ENCODE measurements at regions not wholly inside any gene's neighbourhood (a gene's known extent, or its start where the extent isn't known, plus 50 kb on each side); places are given as distances from the start of the nearest gene placed in this dataset.

DNA sequence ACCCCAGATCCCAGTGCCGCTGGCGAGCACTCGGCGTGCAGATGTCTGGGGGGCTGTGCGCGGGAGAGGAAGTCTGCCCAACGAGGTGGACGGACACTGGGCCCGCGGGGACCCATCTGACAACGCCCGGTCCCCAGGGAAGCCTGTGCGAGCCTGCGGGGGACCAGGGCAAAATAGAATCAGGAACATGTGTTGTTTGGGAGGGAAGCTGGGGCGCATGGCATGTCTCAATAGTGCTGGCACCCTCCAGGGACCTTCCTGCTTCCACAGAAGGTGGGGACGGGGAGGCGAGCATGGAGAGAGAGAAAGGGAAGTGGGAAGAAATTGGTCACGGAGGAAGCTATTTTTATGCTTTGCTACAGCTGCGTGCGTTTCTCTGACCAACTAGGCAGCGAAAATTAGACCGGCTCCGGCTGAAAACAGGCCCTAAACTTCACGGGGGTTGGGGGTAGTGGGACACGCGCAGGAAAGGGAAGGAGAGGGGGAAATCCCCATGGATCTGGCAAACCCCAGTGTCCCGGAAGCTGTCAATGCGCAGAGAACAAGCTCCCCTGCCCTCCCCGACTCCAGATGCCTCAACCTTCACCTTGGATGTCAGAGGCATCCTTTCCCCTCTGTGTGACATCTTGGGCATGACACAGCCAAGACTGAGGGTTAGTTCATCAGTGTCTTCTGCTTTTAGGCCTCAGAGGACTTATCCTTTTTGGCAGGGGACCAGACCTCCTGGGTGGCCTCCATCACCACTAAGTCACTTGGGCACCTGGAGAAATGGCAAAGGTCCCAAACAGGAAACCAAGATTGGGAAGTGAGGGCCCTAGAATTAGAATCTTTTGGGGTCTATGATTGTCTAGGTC, 169.8 kb upstream of the BCOR start:
- DNase-seq: peak; percentile 49

DNA sequence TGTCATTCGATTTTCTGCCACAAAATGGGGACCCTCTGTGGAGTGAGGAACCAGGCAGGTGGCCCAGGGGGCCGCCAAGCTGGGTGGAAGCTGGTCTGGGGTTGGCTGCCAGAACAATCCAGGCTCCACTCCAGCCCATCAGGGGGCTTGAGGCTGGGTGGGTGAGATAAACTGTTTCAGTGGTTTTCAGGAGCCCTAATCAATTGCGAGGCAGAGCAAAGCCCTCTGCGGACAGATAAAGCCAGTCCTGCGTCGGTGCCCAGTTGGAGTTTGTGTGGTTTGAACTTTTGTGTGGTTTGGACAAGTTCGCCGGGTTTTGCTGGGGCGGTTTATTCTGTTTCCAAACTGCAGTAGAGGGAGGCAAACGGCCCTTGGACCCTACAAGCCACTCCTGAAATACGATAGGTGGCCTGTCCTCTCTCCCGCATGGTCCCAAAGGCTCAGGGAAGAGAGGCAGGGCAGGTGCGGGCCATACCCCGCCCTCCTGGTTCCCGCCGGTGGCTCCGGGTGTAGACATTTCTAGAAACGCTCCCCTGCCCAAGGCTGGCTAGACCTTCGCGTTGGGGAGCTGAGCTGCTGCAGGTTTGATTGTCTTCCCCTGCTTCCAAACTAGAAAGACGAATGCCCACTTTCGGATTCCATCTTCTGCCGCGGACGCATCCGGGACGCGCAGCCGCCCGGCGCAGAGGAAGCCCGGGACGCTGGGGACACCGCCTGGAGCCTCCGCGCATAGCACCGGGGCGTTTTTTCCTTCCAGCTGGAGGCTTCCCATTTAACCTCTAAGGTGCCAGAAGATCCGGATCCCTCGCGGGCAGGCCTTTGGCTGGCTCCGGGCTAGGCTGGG, 169.0 kb upstream of the BCOR start:
- peak; percentile 72 for DNase-seq

DNA sequence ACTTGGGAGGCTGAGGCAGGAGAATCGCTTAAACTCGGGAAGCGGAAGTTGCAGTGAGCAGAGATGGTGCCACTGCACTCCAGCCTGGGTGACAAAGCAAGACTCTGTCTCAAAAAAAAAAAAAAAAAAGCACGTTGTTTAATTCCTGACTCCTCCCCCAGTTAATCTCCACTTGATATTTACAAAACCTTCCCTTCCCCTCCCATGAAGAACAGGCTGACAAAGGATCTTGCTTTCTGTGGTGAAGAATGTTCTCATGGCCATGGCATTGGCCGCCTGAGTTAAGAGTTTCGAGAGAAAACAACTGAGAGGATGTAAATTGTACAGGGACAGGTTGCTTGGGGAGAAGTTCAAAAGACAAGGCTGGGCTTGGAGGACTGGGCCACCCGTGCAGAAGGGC, 168.2 kb upstream of the BCOR start:
- no peak for DNase-seq

DNA sequence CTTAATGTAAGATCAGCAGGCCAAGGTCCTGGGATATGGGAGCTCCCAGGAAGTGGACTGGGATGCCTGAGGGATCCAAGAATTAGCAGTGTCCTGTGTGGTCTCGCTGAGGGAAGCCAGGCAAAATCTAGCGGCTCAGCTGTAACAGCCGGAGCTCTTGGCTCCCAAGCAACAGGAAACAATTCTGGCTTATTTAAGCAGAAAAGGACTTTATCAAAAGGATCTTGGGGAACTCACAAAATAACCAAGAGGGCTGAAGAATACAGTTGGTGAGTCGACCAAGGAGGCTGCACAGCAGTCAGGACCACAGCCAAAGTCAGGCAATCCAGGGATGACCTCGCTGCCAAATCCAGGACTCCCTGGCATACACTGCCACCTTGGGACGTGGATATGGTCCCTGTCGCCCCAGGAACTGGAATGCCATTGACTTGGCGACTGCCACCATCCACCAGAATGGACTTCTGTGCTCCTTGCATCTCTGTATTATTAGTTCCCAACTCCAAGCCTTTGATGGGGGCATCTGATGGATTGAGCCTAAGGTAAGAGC, 165.3 kb upstream of the BCOR start:
- peak; percentile 69 for DNase-seq

- peak; percentile 85 for DNase-seq
These were observed 164.6 kb upstream of the BCOR start for GRCh38 chrX:40262157-40263013.

GRCh38 chrX:40261833-40262156, 164.0 kb upstream of the BCOR start:
- DNase-seq: no peak

GRCh38 chrX:40260146-40260747, 162.5 kb upstream of the BCOR start:
- DNase-seq: peak; percentile 53

GRCh38 chrX:40258909-40259308, 161.2 kb upstream of the BCOR start:
- no peak for DNase-seq

GRCh38 chrX:40253771-40254170, 156.0 kb upstream of the BCOR start:
- DNase-seq: no peak

- DNase-seq: no peak
These were observed 151.8 kb upstream of the BCOR start for GRCh38 chrX:40249582-40249981.

DNA sequence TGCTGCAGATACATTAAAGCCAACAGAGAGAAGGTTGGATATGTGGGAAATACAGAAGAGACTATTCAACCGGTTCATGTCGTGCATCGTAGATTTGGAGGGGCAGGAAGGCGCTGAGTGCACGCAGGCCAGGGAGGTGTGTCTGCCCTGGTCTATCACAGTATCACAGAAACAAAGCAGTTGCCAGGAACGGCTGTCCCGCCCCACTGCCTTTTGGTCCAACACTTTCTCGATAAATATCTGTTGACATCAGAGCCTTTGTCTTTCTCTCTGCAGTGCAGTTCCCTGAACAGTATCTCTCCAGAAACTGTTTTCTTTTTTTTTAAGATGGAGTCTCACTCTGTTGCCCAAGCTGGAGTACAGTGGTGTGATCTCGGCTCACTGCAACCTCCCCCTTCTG, 151.1 kb upstream of the BCOR start:
- DNase-seq: no peak

DNA sequence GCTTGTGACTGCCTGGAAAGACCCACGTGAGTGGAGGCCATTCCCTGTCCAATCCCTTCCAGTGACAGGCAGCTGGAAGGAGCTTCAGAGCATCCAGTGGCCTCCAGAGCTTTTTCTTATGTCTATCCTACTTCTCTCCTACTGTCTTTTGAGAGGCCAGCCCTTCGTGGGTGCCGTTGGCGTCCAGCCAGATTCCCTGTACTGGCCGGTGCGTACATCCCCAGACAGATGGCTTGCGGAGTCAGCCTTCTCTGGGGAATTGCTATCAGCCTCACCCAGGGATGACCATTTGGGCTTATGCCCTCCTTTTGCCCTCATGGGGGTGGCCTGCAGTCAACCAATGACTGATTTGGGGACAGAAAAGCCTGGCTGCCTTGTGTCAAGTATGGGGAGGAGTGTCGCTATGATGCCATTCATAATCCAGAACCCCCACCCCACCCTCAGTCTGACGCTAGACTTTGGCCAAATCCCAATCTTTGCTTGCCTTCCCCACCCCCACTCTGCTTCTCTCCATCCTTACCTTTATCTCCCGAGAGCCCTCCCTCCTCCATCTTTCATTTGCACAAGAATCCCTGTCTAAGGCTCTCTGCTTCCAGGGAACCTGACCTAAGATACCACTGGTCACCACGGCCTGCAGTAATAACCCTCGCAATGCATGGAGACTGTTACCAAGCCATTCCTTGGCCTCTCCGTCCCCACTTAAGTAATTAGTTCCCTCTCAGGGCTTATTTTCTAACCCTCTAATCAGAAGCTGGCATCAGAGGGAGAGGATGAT, 150.3 kb upstream of the BCOR start:
- DNase-seq: no peak

DNA sequence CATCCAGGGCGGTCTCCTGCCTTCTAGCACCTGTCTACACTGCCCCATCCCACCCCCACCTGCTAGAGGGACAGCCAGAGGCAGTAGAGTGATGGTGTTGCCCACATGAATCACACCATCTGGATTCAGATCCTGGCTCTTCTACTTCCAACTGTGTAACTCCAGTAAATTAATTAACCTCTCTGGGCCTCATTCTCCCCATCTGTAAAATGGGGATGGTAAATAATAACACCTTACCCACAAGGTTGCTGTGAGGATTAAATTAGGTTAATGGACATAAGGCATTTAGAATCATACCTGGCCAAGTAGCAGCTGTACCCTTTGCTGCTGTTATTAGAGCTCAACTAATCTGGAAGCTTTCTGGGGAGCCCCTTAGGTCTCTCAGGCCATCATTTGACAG, 149.6 kb upstream of the BCOR start:
- no peak for DNase-seq

DNA sequence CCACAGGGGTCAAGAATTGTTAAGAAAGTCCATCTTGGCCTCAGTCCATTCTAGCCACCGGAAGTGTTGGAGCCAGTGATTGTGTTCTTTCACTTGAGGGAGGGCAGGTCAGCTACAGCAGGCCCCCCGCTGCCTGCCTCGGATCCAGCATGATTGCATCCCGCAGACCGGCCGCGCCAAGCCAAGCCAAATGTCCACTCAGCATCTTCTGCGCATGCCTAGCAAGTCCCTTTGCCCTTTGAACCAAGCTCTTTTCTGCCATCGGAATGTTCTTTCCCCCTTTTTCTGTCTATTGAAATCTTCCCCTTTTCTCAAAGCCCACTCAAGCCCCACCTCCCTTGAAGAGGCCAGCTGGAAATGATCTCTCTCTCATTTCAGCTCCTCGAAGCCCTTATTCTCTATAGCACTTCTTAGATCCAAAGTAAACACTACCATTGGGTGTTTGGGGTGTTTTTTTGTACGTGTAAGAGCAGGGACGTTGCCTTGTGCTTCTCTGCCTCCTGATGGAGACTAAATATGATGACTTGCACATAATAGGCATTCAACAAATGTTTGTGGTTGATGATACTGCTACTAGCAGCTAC, 147.8 kb upstream of the BCOR start:
- DNase-seq: peak; percentile 53

DNA sequence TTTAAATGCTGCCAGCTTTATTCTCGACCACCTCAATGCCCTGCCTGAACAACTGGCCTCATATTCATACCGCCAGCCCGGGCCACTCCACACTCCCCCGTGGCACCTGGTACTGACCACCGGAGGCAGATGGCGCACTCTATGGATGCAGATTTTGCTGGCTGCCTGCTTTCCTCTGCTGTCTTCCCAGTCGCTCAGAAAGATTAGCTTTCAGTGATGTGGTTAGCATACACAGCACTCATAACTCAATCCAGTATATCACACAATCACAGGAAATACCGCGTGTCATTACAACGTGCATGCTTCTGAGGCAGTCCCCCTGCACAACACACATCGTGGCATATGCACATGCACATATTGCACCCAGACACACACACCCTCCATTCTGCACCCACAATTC, 147.2 kb upstream of the BCOR start:
- peak; percentile 67 for DNase-seq

GRCh38 chrX:40243755-40244515, 146.2 kb upstream of the BCOR start:
- DNase-seq: peak; percentile 30

GRCh38 chrX:40240844-40241243, 143.1 kb upstream of the BCOR start:
- DNase-seq: no peak

DNA sequence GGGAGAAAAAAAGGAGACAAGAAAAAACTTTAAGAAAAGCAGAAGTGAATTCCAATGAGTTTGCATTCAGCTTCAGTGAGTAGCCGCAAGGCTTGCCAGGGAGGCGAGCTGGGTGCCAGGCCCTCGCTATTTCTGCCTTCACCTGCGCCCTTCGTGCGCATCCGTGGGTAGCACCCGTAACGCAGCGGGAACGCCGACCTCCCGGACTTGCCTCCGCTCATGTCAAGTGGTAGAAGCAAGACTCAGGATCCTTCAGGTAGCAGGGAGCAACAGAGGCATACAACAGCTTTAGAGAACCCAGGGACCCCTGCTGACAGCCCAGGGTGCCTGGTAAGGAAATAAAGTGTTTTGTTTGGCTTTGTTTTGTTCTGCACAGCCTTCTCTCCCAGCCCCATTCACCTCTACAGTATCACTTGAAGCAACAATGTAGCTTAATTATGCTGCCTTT, 140.0 kb upstream of the BCOR start:
- no peak for DNase-seq

GRCh38 chrX:40230646-40231045, 132.9 kb upstream of the BCOR start:
- no peak for DNase-seq

GRCh38 chrX:40227125-40227524, 129.4 kb upstream of the BCOR start:
- DNase-seq: no peak

Data from fibroblast of skin of right biceps (primary cell).